ENCODE measurements at regions not wholly inside any gene's neighbourhood (a gene's known extent, or its start where the extent isn't known, plus 50 kb on each side); places are given as distances from the start of the nearest gene placed in this dataset.

GRCh38 chr20:48552550-48552949 lies 275.2 kb downstream of the PREX1 start:
- Histone ChIP-seq H3K9me3 (no peaks in the 10 kb centered on the region), H3K4me1 (no peaks in the 10 kb centered on the region), H3K27ac (no peak overlapping the region), H3K27me3 (no peaks in the 10 kb centered on the region), H3K36me3 (no peaks in the 10 kb centered on the region), H3K4me3 (no peak overlapping the region)
- 65 to 81% methylated on average over 8 of the region's 8 CpGs for WGBS, 2 donors
- no peak for DNase-seq
- no peak for TF ChIP-seq CTCF (IDR thresholded peaks at IDR 0.05)
- intact Hi-C loops (cut with DNase I) = no loop called here
- no peak for FAIRE-seq
- no peak for ATAC-seq

GRCh38 chr20:48550814-48551213 lies 277.0 kb downstream of the PREX1 start:
- Histone ChIP-seq H3K4me1 (no peaks in the 10 kb centered on the region), H3K9me3 (no peaks in the 10 kb centered on the region), H3K27ac (no peak overlapping the region), H3K27me3 (no peaks in the 10 kb centered on the region), H3K4me3 (no peak overlapping the region), H3K36me3 (no peaks in the 10 kb centered on the region)
- DNase-seq = no peak
- WGBS, 2 donors = 61 to 75% methylated on average over 7 of the region's 7 CpGs
- intact Hi-C loops (cut with DNase I) = no loop called here
- FAIRE-seq = no peak
- ATAC-seq = no peak
- TF ChIP-seq CTCF (IDR thresholded peaks at IDR 0.05) = no peak

- FAIRE-seq = no peak
- ATAC-seq = no peak
- Histone ChIP-seq H3K36me3 (no peaks in the 10 kb centered on the region), H3K4me1 (no peaks in the 10 kb centered on the region), H3K4me3 (no peak overlapping the region), H3K9me3 (no peaks in the 10 kb centered on the region), H3K27ac (no peak overlapping the region), H3K27me3 (no peaks in the 10 kb centered on the region)
- intact Hi-C loops (cut with DNase I) = no loop called here
- WGBS, 2 donors = 88 to 90% methylated on average over 7 of the region's 7 CpGs
- TF ChIP-seq CTCF (IDR thresholded peaks at IDR 0.05) = no peak
- DNase-seq = no peak
Observed at GRCh38 chr20:48547664-48548063, 280.1 kb downstream of the PREX1 start.

DNA sequence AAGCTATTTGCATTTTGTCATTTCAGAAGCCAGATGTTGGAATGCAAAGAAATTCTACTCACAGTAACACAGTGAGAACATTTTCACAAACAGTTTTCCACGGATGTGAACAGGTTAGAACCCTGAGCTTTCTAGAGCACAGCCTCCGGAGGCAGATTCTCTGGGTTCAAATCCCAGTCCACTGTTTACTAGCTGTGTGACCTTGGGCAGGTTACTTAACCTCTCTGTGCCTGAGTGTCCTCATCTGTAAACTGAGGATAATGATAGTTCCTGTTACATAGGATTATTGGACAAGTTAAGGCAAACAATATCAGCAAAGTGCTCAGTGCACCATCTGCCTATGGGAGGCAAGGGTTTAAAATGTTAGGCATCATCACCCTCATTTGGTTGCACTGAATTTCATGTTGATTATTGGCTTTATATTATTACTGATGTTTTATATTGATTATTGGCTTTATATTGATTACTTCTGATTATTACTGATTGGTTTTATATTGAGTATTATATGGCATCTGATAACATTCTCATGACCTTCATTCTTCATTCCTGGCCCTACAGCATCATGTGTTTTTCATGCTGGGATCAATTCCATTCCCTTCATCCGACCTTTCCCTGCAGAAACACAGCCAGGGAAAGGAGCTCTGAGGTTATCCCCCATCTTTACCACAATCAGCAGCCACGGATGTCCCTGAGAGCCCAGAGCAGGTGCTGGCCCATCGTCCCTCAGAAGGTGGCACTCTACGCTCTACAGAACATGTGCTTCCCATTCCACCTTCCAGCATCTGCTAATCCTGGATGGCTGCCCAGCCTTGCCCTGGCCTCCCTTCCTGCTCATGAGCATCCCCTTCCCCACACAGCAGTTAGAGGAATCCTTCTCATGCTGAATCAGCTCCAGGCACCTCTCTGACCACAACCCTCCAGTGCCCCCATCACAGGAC lies 283.1 kb downstream of the PREX1 start:
- DNase-seq (no peak), FAIRE-seq (no peak), ATAC-seq (no peak)
- H3K9me3 ChIP-seq = no peaks in the 10 kb centered on the region
- no peaks in the 10 kb centered on the region for H3K27me3 ChIP-seq
- WGBS, 2 donors = 15 to 24% methylated on average over 6 of the region's 6 CpGs
- no peaks in the 10 kb centered on the region for H3K36me3 ChIP-seq
- no peak overlapping the region for H3K27ac ChIP-seq
- no peak overlapping the region for H3K4me3 ChIP-seq
- intact Hi-C loops (cut with DNase I) = no loop called here
- H3K4me1 ChIP-seq = no peaks in the 10 kb centered on the region
- no peak for TF ChIP-seq CTCF (IDR thresholded peaks at IDR 0.05)

- Histone ChIP-seq H3K27ac (no peak overlapping the region), H3K4me1 (no peaks in the 10 kb centered on the region), H3K9me3 (no peaks in the 10 kb centered on the region), H3K27me3 (no peaks in the 10 kb centered on the region), H3K36me3 (no peaks in the 10 kb centered on the region), H3K4me3 (no peak overlapping the region)
- 53 to 58% methylated on average over 10 of the region's 10 CpGs for WGBS, 2 donors
- ATAC-seq (no peak), FAIRE-seq (no peak), DNase-seq (no peak)
- intact Hi-C loops (cut with DNase I) = no loop called here
- TF ChIP-seq CTCF (IDR thresholded peaks at IDR 0.05) = no peak
Observed at GRCh38 chr20:48541581-48542071, 286.2 kb downstream of the PREX1 start.
